Subcutaneous abdominal adipose tissue (tissue), 5 donors: ENCODE measurements at regions not wholly inside any gene's neighbourhood (a gene's known extent, or its start where the extent isn't known, plus 50 kb on each side); places are given as distances from the start of the nearest gene placed in this dataset.
"Not testable (repeated sequence)": the region's sequence is repeated elsewhere in the genome, so short reads cannot be mapped to it uniquely, and the experiment has no call there.

Experiments used
- H3K27ac ChIP-seq: one replicate; pipeline ENCODE4 v1.7.0; 2013; ENCODE audit warnings: low read depth, mild to moderate bottlenecking, inconsistent platforms, low read length, moderate library complexity
- H3K27me3 ChIP-seq, 5 donors: one replicate each; pipeline ENCODE4 v1.7.0; 2013; ENCODE audit warnings: low read length in 5 of 5, inconsistent platforms in 1 of 5; ENCODE audit not compliant: control insufficient read depth in 5 of 5, insufficient read depth in 4 of 5
- H3K36me3 ChIP-seq, 5 donors: one replicate each; pipeline ENCODE4 v1.7.0; 2013; ENCODE audit warnings: low read length in 5 of 5; ENCODE audit not compliant: control insufficient read depth in 5 of 5, insufficient read depth in 5 of 5
- H3K4me1 ChIP-seq, 5 donors: one replicate each; pipeline ENCODE4 v1.7.0; 2013; ENCODE audit warnings: low read length in 5 of 5, mild to moderate bottlenecking in 3 of 5, moderate library complexity in 1 of 5; ENCODE audit not compliant: control insufficient read depth in 5 of 5, insufficient read depth in 5 of 5
- H3K4me3 ChIP-seq, 5 donors: one replicate each; pipeline ENCODE4 v1.7.0; 2013; ENCODE audit warnings: low read length in 5 of 5, low read depth in 1 of 5
- H3K9ac ChIP-seq, 5 donors: one replicate each; pipeline ENCODE4 v1.7.0; 2013; ENCODE audit warnings: low read length in 5 of 5, mild to moderate bottlenecking in 4 of 5, moderate library complexity in 3 of 5
- H3K9me3 ChIP-seq, 5 donors: one replicate each; pipeline ENCODE4 v1.7.0; 2013; ENCODE audit warnings: low read length in 5 of 5; ENCODE audit not compliant: control insufficient read depth in 5 of 5
- donor health status: healthy.
- donor health status: healthy.
- donor health status: healthy.
- donor health status: healthy.
- donor health status: healthy.

GRCh38 chrX:125219852-125220251 lies 99.8 kb upstream of the TEX13C start:
- Histone ChIP-seq H3K27ac (no peak overlapping the region), H3K9me3 (no peaks in the 10 kb centered on the region), H3K9ac (no peak overlapping the region), H3K27me3 (peaks cover 0 to 5% (median 0%) of the 10 kb centered on the region in 5 donors), H3K4me3 (no peak overlapping the region), H3K36me3 (no peaks in the 10 kb centered on the region), H3K4me1 (no peaks in the 10 kb centered on the region)

GRCh38 chrX:125236955-125237354 lies 82.7 kb upstream of the TEX13C start:
- Histone ChIP-seq H3K9ac (no peak overlapping the region), H3K4me1 (no peaks in the 10 kb centered on the region)

GRCh38 chrX:125248931-125249330 lies 70.7 kb upstream of the TEX13C start:
- Histone ChIP-seq H3K9ac (no peak overlapping the region), H3K27ac (no peak overlapping the region), H3K9me3 (no peaks in the 10 kb centered on the region), H3K4me3 (no peak overlapping the region), H3K27me3 (peaks cover 0 to 4% (median 0%) of the 10 kb centered on the region in 5 donors), H3K4me1 (no peaks in the 10 kb centered on the region), H3K36me3 (no peaks in the 10 kb centered on the region)

More at GRCh38 chrX:125236955-125237354, 82.7 kb upstream of the TEX13C start:
- no peaks in the 10 kb centered on the region for H3K9me3 ChIP-seq
- H3K27me3 ChIP-seq, result no peaks in the 10 kb centered on the region
- H3K4me3 ChIP-seq, result no peak overlapping the region
- no peak overlapping the region for H3K27ac ChIP-seq
- no peaks in the 10 kb centered on the region for H3K36me3 ChIP-seq

- not testable (repeated sequence) for H3K4me1 ChIP-seq, H3K9me3 ChIP-seq, H3K27me3 ChIP-seq, H3K36me3 ChIP-seq, H3K9ac ChIP-seq, H3K4me3 ChIP-seq, H3K27ac ChIP-seq
Measured at GRCh38 chrX:125255759-125256158, 63.9 kb upstream of the TEX13C start.

- H3K27me3 ChIP-seq, result no peaks in the 10 kb centered on the region
- no peak overlapping the region for H3K27ac ChIP-seq
- no peak overlapping the region for H3K4me3 ChIP-seq
- H3K9me3 ChIP-seq, result peaks cover 0 to 8% (median 3%) of the 10 kb centered on the region in 5 donors
- H3K9ac ChIP-seq, result no peak overlapping the region
- no peaks in the 10 kb centered on the region for H3K4me1 ChIP-seq
- no peaks in the 10 kb centered on the region for H3K36me3 ChIP-seq
Measured at GRCh38 chrX:125262836-125263235, 56.8 kb upstream of the TEX13C start.

- no peak overlapping the region for H3K27ac ChIP-seq
- H3K36me3 ChIP-seq, result no peaks in the 10 kb centered on the region
- H3K4me3 ChIP-seq, result no peak overlapping the region
- H3K9me3 ChIP-seq, result peaks cover 0 to 8% (median 3%) of the 10 kb centered on the region in 5 donors
- no peak overlapping the region for H3K9ac ChIP-seq
- no peaks in the 10 kb centered on the region for H3K4me1 ChIP-seq
- H3K27me3 ChIP-seq, result no peaks in the 10 kb centered on the region
Measured at GRCh38 chrX:125266153-125266660, 53.5 kb upstream of the TEX13C start.
